ENCODE measurements at regions not wholly inside any gene's neighbourhood (a gene's known extent, or its start where the extent isn't known, plus 50 kb on each side); places are given as distances from the start of the nearest gene placed in this dataset.

DNA sequence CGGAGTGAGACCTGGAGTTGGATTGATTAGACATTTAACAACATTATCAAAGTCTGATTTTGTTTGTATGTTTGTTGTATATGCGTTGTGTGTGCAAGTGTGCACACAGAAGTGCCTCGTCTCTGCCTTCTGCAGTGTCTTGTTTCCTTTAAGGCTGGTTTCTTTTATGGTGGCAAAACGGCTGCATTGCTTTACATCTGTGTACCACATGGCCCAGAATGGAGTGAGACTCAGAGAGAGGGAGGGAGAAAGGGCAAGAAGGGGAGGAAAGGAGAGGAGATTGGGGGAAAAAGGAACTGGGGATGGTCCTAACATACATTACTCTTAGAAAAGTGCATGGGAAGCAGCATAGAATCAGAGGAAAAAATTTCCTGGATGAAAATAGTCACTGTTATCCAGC is 99.7 kb upstream of the WLS start:
- no peak for ATAC-seq (ENCODE audit: poor library complexity)
- H3K27ac ChIP-seq (ENCODE audit: low read depth in 1 of 2, low read length in 2 of 2) = no peak overlapping the region
- Mint-ChIP-seq H3K9me3 (peaks cover 4% of the 10 kb centered on the region), H3K36me3 (ENCODE audit: low read depth) (no peaks in the 10 kb centered on the region), H3K4me1 (ENCODE audit: low read depth) (no peaks in the 10 kb centered on the region), H3K27me3 (peaks cover 5% of the 10 kb centered on the region), H3K27ac (no peak overlapping the region), H3K4me3 (no peak overlapping the region)
- no peaks in the 10 kb centered on the region for H3K4me1 ChIP-seq (ENCODE audit: insufficient read depth, low read length)
- H3K9me3 ChIP-seq (ENCODE audit: control insufficient read depth in 1 of 2, insufficient read depth in 1 of 2, low read length in 2 of 2) = no peaks in the 10 kb centered on the region
- H3K4me3 ChIP-seq (ENCODE audit: low read length) = no peak overlapping the region
- H3K36me3 ChIP-seq (ENCODE audit: insufficient read depth, low read length) = no peaks in the 10 kb centered on the region
- intact Hi-C loops (cut with DNase I, micrococcal nuclease) = no loop called here
- TF ChIP-seq, protein P1, sequence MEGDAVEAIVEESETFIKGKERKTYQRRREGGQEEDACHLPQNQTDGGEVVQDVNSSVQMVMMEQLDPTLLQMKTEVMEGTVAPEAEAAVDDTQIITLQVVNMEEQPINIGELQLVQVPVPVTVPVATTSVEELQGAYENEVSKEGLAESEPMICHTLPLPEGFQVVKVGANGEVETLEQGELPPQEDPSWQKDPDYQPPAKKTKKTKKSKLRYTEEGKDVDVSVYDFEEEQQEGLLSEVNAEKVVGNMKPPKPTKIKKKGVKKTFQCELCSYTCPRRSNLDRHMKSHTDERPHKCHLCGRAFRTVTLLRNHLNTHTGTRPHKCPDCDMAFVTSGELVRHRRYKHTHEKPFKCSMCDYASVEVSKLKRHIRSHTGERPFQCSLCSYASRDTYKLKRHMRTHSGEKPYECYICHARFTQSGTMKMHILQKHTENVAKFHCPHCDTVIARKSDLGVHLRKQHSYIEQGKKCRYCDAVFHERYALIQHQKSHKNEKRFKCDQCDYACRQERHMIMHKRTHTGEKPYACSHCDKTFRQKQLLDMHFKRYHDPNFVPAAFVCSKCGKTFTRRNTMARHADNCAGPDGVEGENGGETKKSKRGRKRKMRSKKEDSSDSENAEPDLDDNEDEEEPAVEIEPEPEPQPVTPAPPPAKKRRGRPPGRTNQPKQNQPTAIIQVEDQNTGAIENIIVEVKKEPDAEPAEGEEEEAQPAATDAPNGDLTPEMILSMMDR (IDR thresholded peaks at IDR 0.05) = no peak
- H3K27me3 ChIP-seq (ENCODE audit: control insufficient read depth in 1 of 2, insufficient read depth in 2 of 2, low read length in 2 of 2) = no peaks in the 10 kb centered on the region
- no peak for DNase-seq
- CTCF ChIA-PET = no interaction called here
- POLR2A ChIA-PET = no interaction called here

DNA sequence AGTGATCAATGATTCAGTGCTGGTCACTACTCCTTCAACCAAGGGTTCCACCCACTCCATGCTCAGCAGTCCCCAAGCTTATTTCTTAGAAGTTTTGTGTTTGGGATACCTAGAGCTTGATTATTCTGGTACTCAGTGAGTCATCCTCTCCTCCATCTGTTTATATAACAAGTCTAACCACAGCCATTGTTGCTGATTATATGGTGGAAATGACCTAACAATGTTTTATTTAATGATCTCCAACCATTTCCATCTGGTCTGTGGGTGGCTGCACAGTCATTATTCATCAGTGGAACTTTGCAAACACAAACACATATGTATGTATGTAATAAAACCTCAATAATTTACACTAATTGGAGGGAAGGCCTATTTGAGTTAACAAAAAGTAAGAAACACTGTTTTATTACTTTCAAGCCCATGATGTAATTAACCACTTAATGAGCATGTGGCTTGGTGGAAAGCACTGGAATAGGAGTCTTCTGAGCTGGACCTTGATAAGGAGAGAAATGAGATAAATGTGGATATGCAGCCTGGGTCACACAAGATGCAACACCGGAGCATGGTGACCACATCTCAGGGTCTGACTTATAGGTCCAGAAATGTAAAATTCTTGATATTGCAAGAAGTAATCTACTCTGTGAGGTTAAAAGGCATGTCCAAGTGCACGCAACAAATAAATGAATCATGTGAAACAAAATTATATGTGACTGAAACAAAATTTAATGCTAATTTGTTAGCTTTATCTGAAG is 99.0 kb upstream of the WLS start:
- H3K4me3 ChIP-seq (ENCODE audit: low read length) = no peak overlapping the region
- H3K36me3 ChIP-seq (ENCODE audit: insufficient read depth, low read length) = no peaks in the 10 kb centered on the region
- H3K27ac ChIP-seq (ENCODE audit: low read depth in 1 of 2, low read length in 2 of 2) = no peak overlapping the region
- TF ChIP-seq, protein P1 (IDR thresholded peaks at IDR 0.05) = no peak
- no peaks in the 10 kb centered on the region for H3K27me3 ChIP-seq (ENCODE audit: control insufficient read depth in 1 of 2, insufficient read depth in 2 of 2, low read length in 2 of 2)
- Mint-ChIP-seq H3K4me1 (ENCODE audit: low read depth) (no peaks in the 10 kb centered on the region), H3K27ac (no peak overlapping the region), H3K27me3 (peaks cover 5% of the 10 kb centered on the region), H3K4me3 (no peak overlapping the region), H3K9me3 (peaks cover 4% of the 10 kb centered on the region), H3K36me3 (ENCODE audit: low read depth) (no peaks in the 10 kb centered on the region)
- no peak for DNase-seq
- ChIA-PET CTCF (no interaction called here), POLR2A (no interaction called here)
- H3K9me3 ChIP-seq (ENCODE audit: control insufficient read depth in 1 of 2, insufficient read depth in 1 of 2, low read length in 2 of 2) = no peaks in the 10 kb centered on the region
- intact Hi-C loops (cut with DNase I, micrococcal nuclease) = no loop called here
- no peak for ATAC-seq (ENCODE audit: poor library complexity)
- no peaks in the 10 kb centered on the region for H3K4me1 ChIP-seq (ENCODE audit: insufficient read depth, low read length)

DNA sequence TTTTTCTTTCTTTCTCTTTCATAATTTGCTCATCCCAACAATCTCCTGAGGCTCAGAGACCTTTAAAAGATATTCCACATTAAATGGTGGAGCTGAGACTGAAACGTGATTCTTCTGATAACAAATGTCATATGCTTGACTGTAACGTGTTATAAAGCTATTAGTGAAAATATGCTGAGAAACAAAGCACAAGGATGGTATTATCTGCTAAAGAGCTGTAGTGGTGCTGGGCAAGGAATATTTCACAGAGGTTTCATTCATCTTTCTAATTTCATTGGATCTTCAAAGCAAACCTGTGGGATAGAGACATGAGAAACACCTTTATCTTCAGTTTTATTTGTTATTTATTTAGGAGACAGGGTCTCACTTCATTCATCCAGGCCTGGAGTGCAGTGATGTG is 98.1 kb upstream of the WLS start:
- POLR2A ChIA-PET = no interaction called here
- H3K36me3 ChIP-seq (ENCODE audit: insufficient read depth, low read length) = no peaks in the 10 kb centered on the region
- CTCF ChIA-PET = no interaction called here

More for the DNA sequence above, 98.1 kb upstream of the WLS start:
- Mint-ChIP-seq H3K4me3 (no peak overlapping the region), H3K27ac (no peak overlapping the region), H3K36me3 (ENCODE audit: low read depth) (no peaks in the 10 kb centered on the region), H3K9me3 (peaks cover 4% of the 10 kb centered on the region), H3K4me1 (ENCODE audit: low read depth) (no peaks in the 10 kb centered on the region), H3K27me3 (peaks cover 5% of the 10 kb centered on the region)
- no peaks in the 10 kb centered on the region for H3K9me3 ChIP-seq (ENCODE audit: control insufficient read depth in 1 of 2, insufficient read depth in 1 of 2, low read length in 2 of 2)
- H3K27me3 ChIP-seq (ENCODE audit: control insufficient read depth in 1 of 2, insufficient read depth in 2 of 2, low read length in 2 of 2) = no peaks in the 10 kb centered on the region
- no peak overlapping the region for H3K4me3 ChIP-seq (ENCODE audit: low read length)
- DNase-seq (no peak), ATAC-seq (ENCODE audit: poor library complexity) (no peak)
- no peak overlapping the region for H3K27ac ChIP-seq (ENCODE audit: low read depth in 1 of 2, low read length in 2 of 2)
- no peaks in the 10 kb centered on the region for H3K4me1 ChIP-seq (ENCODE audit: insufficient read depth, low read length)
- intact Hi-C loops (cut with DNase I, micrococcal nuclease) = no loop called here
- TF ChIP-seq, protein P1 (IDR thresholded peaks at IDR 0.05) = no peak

Data from CD4-positive, alpha-beta T cell (primary cell).